ENCODE measurements at regions not wholly inside any gene's neighbourhood (a gene's known extent, or its start where the extent isn't known, plus 50 kb on each side); places are given as distances from the start of the nearest gene placed in this dataset.
"Not testable (repeated sequence)": the region's sequence is repeated elsewhere in the genome, so short reads cannot be mapped to it uniquely, and the experiment has no call there.

GRCh38 chr1:234796438-234796792 is 186.4 kb upstream of the IRF2BP2 start:
- 88 to 94% methylated on average over 2 of the region's 2 CpGs for WGBS, 2 donors
- H3K27me3 ChIP-seq; H3K4me3 ChIP-seq; H3K27ac ChIP-seq; H3K4me1 ChIP-seq; H3K36me3 ChIP-seq; H3K9me3 ChIP-seq; intact Hi-C loops (cut with DNase I); DNase-seq: not testable (repeated sequence)

- H3K36me3 ChIP-seq; H3K4me3 ChIP-seq; H3K4me1 ChIP-seq; DNase-seq; H3K9me3 ChIP-seq; intact Hi-C loops (cut with DNase I); H3K27ac ChIP-seq; H3K27me3 ChIP-seq: not testable (repeated sequence)
- WGBS, 2 donors = 81 to 85% methylated on average over 7 of the region's 7 CpGs
These were observed 185.9 kb upstream of the IRF2BP2 start for GRCh38 chr1:234795711-234796437.

- H3K9me3 ChIP-seq; H3K4me1 ChIP-seq; DNase-seq; H3K4me3 ChIP-seq; H3K27ac ChIP-seq; intact Hi-C loops (cut with DNase I); H3K27me3 ChIP-seq; H3K36me3 ChIP-seq: not testable (repeated sequence)
- WGBS, 2 donors = 11 to 86% methylated on average over 1 of the region's 3 CpGs
These were observed 185.0 kb upstream of the IRF2BP2 start for GRCh38 chr1:234795007-234795406.

- H3K36me3 ChIP-seq; DNase-seq; H3K27me3 ChIP-seq; H3K9me3 ChIP-seq; H3K4me1 ChIP-seq; H3K4me3 ChIP-seq; H3K27ac ChIP-seq; intact Hi-C loops (cut with DNase I): not testable (repeated sequence)
- 35 to 73% methylated on average over 4 of the region's 4 CpGs for WGBS, 2 donors
These were observed 184.5 kb upstream of the IRF2BP2 start for GRCh38 chr1:234794452-234794851.

GRCh38 chr1:234793924-234794323 is 183.9 kb upstream of the IRF2BP2 start:
- H3K27ac ChIP-seq; H3K4me3 ChIP-seq; H3K4me1 ChIP-seq; H3K36me3 ChIP-seq; H3K9me3 ChIP-seq; DNase-seq; intact Hi-C loops (cut with DNase I); H3K27me3 ChIP-seq: not testable (repeated sequence)
- WGBS, 2 donors = 80 to 82% methylated on average over 3 of the region's 5 CpGs

- H3K4me1 ChIP-seq; H3K9me3 ChIP-seq; intact Hi-C loops (cut with DNase I); H3K27ac ChIP-seq; H3K36me3 ChIP-seq; H3K27me3 ChIP-seq; DNase-seq; H3K4me3 ChIP-seq: not testable (repeated sequence)
- WGBS, 2 donors = 81 to 93% methylated on average over 3 of the region's 4 CpGs
These were observed 182.4 kb upstream of the IRF2BP2 start for GRCh38 chr1:234792221-234792864.

GRCh38 chr1:234791615-234792014 is 181.6 kb upstream of the IRF2BP2 start:
- no CpG with 5 or more reads among the region's 3 CpGs for WGBS, 2 donors
- H3K27me3 ChIP-seq; DNase-seq; H3K4me1 ChIP-seq; H3K36me3 ChIP-seq; H3K27ac ChIP-seq; H3K9me3 ChIP-seq; intact Hi-C loops (cut with DNase I); H3K4me3 ChIP-seq: not testable (repeated sequence)

- DNase-seq; H3K27me3 ChIP-seq; intact Hi-C loops (cut with DNase I); H3K9me3 ChIP-seq; H3K36me3 ChIP-seq; H3K4me1 ChIP-seq; H3K4me3 ChIP-seq; H3K27ac ChIP-seq: not testable (repeated sequence)
- WGBS, 2 donors = no CpG with 5 or more reads among the region's 1 CpG
These were observed 180.4 kb upstream of the IRF2BP2 start for GRCh38 chr1:234790333-234790732.

GRCh38 chr1:234787011-234787584 is 177.1 kb upstream of the IRF2BP2 start:
- H3K27ac ChIP-seq; H3K9me3 ChIP-seq; H3K27me3 ChIP-seq; H3K4me3 ChIP-seq; H3K36me3 ChIP-seq; intact Hi-C loops (cut with DNase I); H3K4me1 ChIP-seq: not testable (repeated sequence)
- DNase-seq = peak; percentile 20
- 92 to 95% methylated on average over 8 of the region's 8 CpGs for WGBS, 2 donors

- H3K27ac ChIP-seq; H3K4me3 ChIP-seq; intact Hi-C loops (cut with DNase I); H3K9me3 ChIP-seq; DNase-seq; H3K4me1 ChIP-seq; H3K27me3 ChIP-seq; H3K36me3 ChIP-seq: not testable (repeated sequence)
- 91% methylated on average over 8 of the region's 8 CpGs for WGBS, 2 donors
These were observed 175.9 kb upstream of the IRF2BP2 start for GRCh38 chr1:234785922-234786321.

GRCh38 chr1:234785471-234785919 is 175.5 kb upstream of the IRF2BP2 start:
- H3K36me3 ChIP-seq; H3K27me3 ChIP-seq; H3K4me3 ChIP-seq; H3K4me1 ChIP-seq; intact Hi-C loops (cut with DNase I); H3K9me3 ChIP-seq; DNase-seq; H3K27ac ChIP-seq: not testable (repeated sequence)
- WGBS, 2 donors = 96% methylated on average over 9 of the region's 9 CpGs

- 94% methylated on average over 2 of the region's 2 CpGs for WGBS, 2 donors
These were observed 174.1 kb upstream of the IRF2BP2 start for GRCh38 chr1:234784108-234784507.

More at GRCh38 chr1:234784108-234784507, 174.1 kb upstream of the IRF2BP2 start:
- H3K36me3 ChIP-seq; H3K4me3 ChIP-seq; H3K27ac ChIP-seq; DNase-seq; H3K9me3 ChIP-seq; H3K4me1 ChIP-seq; intact Hi-C loops (cut with DNase I); H3K27me3 ChIP-seq: not testable (repeated sequence)
